K562 (cell line): ENCODE measurements at regions not wholly inside any gene's neighbourhood (a gene's known extent, or its start where the extent isn't known, plus 50 kb on each side); places are given as distances from the start of the nearest gene placed in this dataset.

Experiments used
- ATAC-seq: fragments of 200-7000 bp; cut with Tn5 transposase; 3 replicates; pipeline ENCODE4 v1.9.1; 2020; ENCODE audit warnings: moderate library complexity
- BruUV-seq: library from RNA; stranded (reverse); fragments of 400-500 nt; replicated peaks from 2 replicates; lab custom pipeline; 2021; lab: Mats Ljungman, UMichigan
- CTCF ChIA-PET: fragments of 300-600 bp; formaldehyde crosslinking; extraction: SDS; loops from one replicate; lab custom pipeline; 2021; ENCODE audit warnings: low intra/inter-chr PET ratio; lab: Yijun Ruan, JAX
- POLR2A ChIA-PET: fragments of 300-600, 350-650 bp; sonication (Branson Sonifier 250); formaldehyde crosslinking; extraction: SDS; loops from one replicate; lab custom pipeline; 2021; ENCODE audit warnings: antibody characterized with exemption, inconsistent platforms; lab: Yijun Ruan, JAX
- DNase-seq, 4 experiments: peaks; one replicate each; pipeline versions ENCODE4 v3.0.0 to v3.0.0-alpha.2; 2011 to 2018; ENCODE audit warnings: low spot score in 3 of 4, mixed read lengths in 3 of 4; ENCODE audit errors: extremely low read depth in 1 of 4
- FAIRE-seq: peaks from 2 replicates; lab custom pipeline; 2011; peaks lifted over from hg19 to GRCh38; lab: Jason Lieb, UNC
- H2AFZ ChIP-seq: 2 replicates; pipeline ENCODE4 v1.6.0; 2011; ENCODE audit warnings: low read depth, low read length, control low read depth, inconsistent platforms
- H3K27ac ChIP-seq: fragments of 200-600 bp; 3 replicates; pipeline ENCODE4 v1.8.0; 2011; ENCODE audit warnings: low read depth, mild to moderate bottlenecking, control low read depth, inconsistent platforms, low read length, moderate library complexity, mixed read lengths; ENCODE audit errors: extremely low read depth
- H3K27me3 ChIP-seq, 2 experiments: fragments of 300-600 bp in 1 of 2; 2 replicates in 1 of 2; 3 replicates in 1 of 2; pipeline versions ENCODE4 v1.6.0 to v1.8.0; 2011; ENCODE audit warnings: inconsistent platforms in 2 of 2, low read length in 2 of 2, mild to moderate bottlenecking in 1 of 2, mixed read lengths in 1 of 2, moderate library complexity in 1 of 2; ENCODE audit not compliant: control insufficient read depth in 2 of 2, insufficient read depth in 2 of 2
- H3K36me3 ChIP-seq: fragments of 300-600 bp; 3 replicates; pipeline ENCODE4 v1.8.0; 2011; ENCODE audit warnings: mild to moderate bottlenecking, low read length, inconsistent platforms; ENCODE audit not compliant: control insufficient read depth, insufficient read depth
- H3K4me1 ChIP-seq, 2 experiments: fragments of 200-600 bp in 1 of 2; replicated peaks in 1 of 2; 2 replicates in 1 of 2; 3 replicates in 1 of 2; pipeline versions ENCODE4 v1.5.1 to v1.8.0; 2011; ENCODE audit warnings: inconsistent platforms in 2 of 2, low read length in 2 of 2, mild to moderate bottlenecking in 1 of 2, mixed read lengths in 1 of 2, moderate library complexity in 1 of 2; ENCODE audit not compliant: control insufficient read depth in 2 of 2, insufficient read depth in 2 of 2
- H3K4me2 ChIP-seq: 2 replicates; pipeline ENCODE4 v1.6.1; 2011; ENCODE audit warnings: low read length, control low read depth, inconsistent platforms, mixed read lengths; ENCODE audit not compliant: insufficient read depth
- H3K4me3 ChIP-seq: fragments of 200-600 bp; sonication (generic), shearing (Covaris generic); 2 replicates; pipeline ENCODE4 v1.5.1; 2016; ENCODE audit warnings: control low read depth, inconsistent platforms
- H3K79me2 ChIP-seq: fragments of 200-600 bp; 3 replicates; pipeline ENCODE4 v1.8.0; 2011; ENCODE audit warnings: low read length, inconsistent platforms; ENCODE audit not compliant: control insufficient read depth, insufficient read depth
- H3K9ac ChIP-seq, 2 experiments: 2 replicates each; pipeline versions ENCODE4 v1.6.0 to v1.6.1; 2011; ENCODE audit warnings: low read depth in 2 of 2, low read length in 2 of 2, control low read depth in 1 of 2, inconsistent platforms in 1 of 2, mild to moderate bottlenecking in 1 of 2, mixed read lengths in 1 of 2; ENCODE audit not compliant: insufficient read depth in 1 of 2
- H3K9me1 ChIP-seq: one replicate; pipeline ENCODE4 v1.6.0; 2011; ENCODE audit warnings: inconsistent platforms, mild to moderate bottlenecking, low read length, moderate library complexity; ENCODE audit not compliant: control insufficient read depth, insufficient read depth
- H3K9me3 ChIP-seq: replicated peaks from 2 replicates; pipeline ENCODE4 v1.5.1; 2011; ENCODE audit warnings: low read depth, low read length, inconsistent platforms; ENCODE audit not compliant: control insufficient read depth, insufficient read depth
- H4K20me1 ChIP-seq: replicated peaks from 2 replicates; pipeline ENCODE4 v1.6.1; 2011; ENCODE audit warnings: low read length, inconsistent platforms, mixed read lengths; ENCODE audit not compliant: control insufficient read depth, insufficient read depth
- CHD4 ChIP-seq: fragments of 200-600 bp; sonication (generic); IDR thresholded peaks from 3 replicates; pipeline ENCODE4 v1.6.1; 2012; ENCODE audit warnings: low read depth, mild to moderate bottlenecking, mixed read lengths, low read length, inconsistent platforms; ENCODE audit not compliant: insufficient read depth, insufficient replicate concordance, poor library complexity, severe bottlenecking
- EHMT2 ChIP-seq: fragments of 450-650 bp; IDR thresholded peaks from 2 replicates; pipeline ENCODE4 v1.6.1; 2018; ENCODE audit warnings: antibody characterized with exemption
- FOXP1 ChIP-seq: sonication (generic); formaldehyde crosslinking; IDR thresholded peaks from 2 replicates; pipeline ENCODE4 v1.8.0; 2022; ENCODE audit warnings: mild to moderate bottlenecking, missing genetic modification reagents
- GTF2F1 ChIP-seq: IDR thresholded peaks from 2 replicates; pipeline ENCODE4 v1.6.1; 2011; ENCODE audit warnings: low read depth, low read length, improper control_type of control experiment
- HNRNPH1 ChIP-seq: fragments of 200-400 bp; formaldehyde crosslinking; optimal IDR thresholded peaks from 2 replicates; pipeline ENCODE3; 2017; ENCODE audit warnings: low read depth, mild to moderate bottlenecking, low read length, moderate library complexity
- NFIX ChIP-seq: fragments of 250-450 bp; sonication (Bioruptor Pico); IDR thresholded peaks from 2 replicates; pipeline ENCODE4 v1.4.0; 2020; ENCODE audit warnings: low read depth, mild to moderate bottlenecking, moderate library complexity
- POU5F1 ChIP-seq: fragments of 150-350 bp; IDR thresholded peaks from 2 replicates; pipeline ENCODE4 v1.6.1; 2014; ENCODE audit warnings: borderline replicate concordance, low read length, low read depth, mild to moderate bottlenecking; ENCODE audit not compliant: partially characterized antibody
- PYGO2 ChIP-seq: fragments of 450-650 bp; IDR thresholded peaks from 2 replicates; pipeline ENCODE4 v1.6.1; 2016; ENCODE audit warnings: mild to moderate bottlenecking, missing genetic modification characterization, moderate library complexity, missing compliant biosample characterization
- RCOR1 ChIP-seq, 2 experiments: IDR thresholded peaks; 2 replicates each; pipeline ENCODE4 v1.6.1; 2012; ENCODE audit warnings: low read depth in 2 of 2, low read length in 2 of 2, borderline replicate concordance in 1 of 2, improper control_type of control experiment in 1 of 2
- RFX5 ChIP-seq: IDR thresholded peaks from 2 replicates; pipeline ENCODE4 v1.6.1; 2011; ENCODE audit warnings: low read depth, mild to moderate bottlenecking, improper control_type of control experiment, low read length
- SIN3A ChIP-seq, 2 experiments: fragments of 150-350 bp in 1 of 2; IDR thresholded peaks; 2 replicates each; pipeline ENCODE4 v1.6.1; 2011 to 2016; ENCODE audit warnings: borderline replicate concordance in 2 of 2, low read depth in 2 of 2, low read length in 2 of 2, mild to moderate bottlenecking in 2 of 2, moderate library complexity in 2 of 2; ENCODE audit not compliant: control insufficient read depth in 1 of 2
- SRSF9 ChIP-seq: fragments of 200-400 bp; formaldehyde crosslinking; IDR thresholded peaks from 2 replicates; pipeline ENCODE4 v1.6.1; 2017; ENCODE audit warnings: low read depth, low read length, borderline replicate concordance
- ZEB2 ChIP-seq: fragments of 450-650 bp; IDR thresholded peaks from 2 replicates; pipeline ENCODE4 v1.6.1; 2016
- ZNF764 ChIP-seq: fragments of 250-450 bp; sonication (Bioruptor Pico); IDR thresholded peaks from 2 replicates; pipeline ENCODE4 v1.4.0; 2020; ENCODE audit warnings: low read depth, mild to moderate bottlenecking, moderate library complexity
- WGBS: fragments of 100-300 bp; shearing (Covaris generic); methylation state at CpG from one replicate; pipeline ENCODE4 v1.1.6; 2016; ENCODE audit warnings: low coverage, mixed read lengths; ENCODE audit not compliant: insufficient coverage; ENCODE audit errors: missing lambda C conversion rate; 5-methylcytosine and 5-hydroxymethylcytosine counted together
- in situ Hi-C: fragments of 300-500 bp; cut with MboI; formaldehyde crosslinking; loops from 4 replicates; pipeline ENCODE4 v1.15.0; 2018; ENCODE audit warnings: inconsistent platforms, mixed read lengths
- intact Hi-C: fragments of 100-400 bp; cut with micrococcal nuclease; formaldehyde crosslinking; loops from 2 replicates; pipeline ENCODE4 v1.14.2; 2022
- TF ChIP-seq, protein P1 (sequence below): fragments of 250-450 bp; sonication (Bioruptor Pico); IDR thresholded peaks from 2 replicates; pipeline ENCODE4 v1.5.0; 2022; ENCODE audit warnings: mild to moderate bottlenecking
- TF ChIP-seq, protein P2 (sequence below), 2 experiments: fragments of 450-650 bp in 1 of 2; IDR thresholded peaks; 2 replicates each; pipeline ENCODE4 v1.6.1; 2011 to 2017; ENCODE audit warnings: low read depth in 2 of 2, antibody characterized with exemption in 1 of 2, borderline replicate concordance in 1 of 2, low read length in 1 of 2, mild to moderate bottlenecking in 1 of 2, mixed read lengths in 1 of 2; ENCODE audit not compliant: control insufficient read depth in 1 of 2

DNA sequence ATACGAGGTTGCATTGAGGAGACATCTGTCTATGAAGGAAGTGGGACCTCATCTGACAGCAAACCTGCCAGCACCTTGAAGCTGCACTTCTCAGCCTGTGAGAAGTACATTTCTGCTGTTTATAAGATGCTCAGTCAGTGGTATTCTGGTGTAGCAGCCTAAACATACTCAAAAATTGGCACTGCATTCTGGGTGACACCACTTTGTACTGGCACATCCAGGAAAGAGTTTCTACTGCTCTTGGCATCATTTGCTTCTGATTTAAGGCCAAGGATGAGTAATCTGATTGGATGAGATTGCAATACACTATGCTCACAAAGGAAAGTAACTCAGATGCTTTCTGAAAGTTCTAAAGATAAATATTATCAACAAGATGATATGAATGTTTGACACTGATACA, 275.4 kb upstream of the TFAP2D start:
- no TSS peak for BruUV-seq
- in situ Hi-C loops, result no loop called here
- Histone ChIP-seq H3K4me1 (no peaks in the 10 kb centered on the region), H3K36me3 (no peaks in the 10 kb centered on the region), H4K20me1 (no peaks in the 10 kb centered on the region), H3K9me1 (no peaks in the 10 kb centered on the region), H3K9ac (no peak overlapping the region), H3K9me3 (no peaks in the 10 kb centered on the region; the same call in 1 of the 2 replicates), H3K79me2 (no peaks in the 10 kb centered on the region)
- 0% methylated on average over 1 of the region's 1 CpG for WGBS
- POLR2A ChIA-PET, result no interaction called here
- no peak for DNase-seq
- no peak for TF ChIP-seq SIN3A (IDR thresholded peaks at IDR 0.05; ENCODE audit: borderline replicate concordance in 2 of 2, control insufficient read depth in 1 of 2, low read depth in 2 of 2, low read length in 2 of 2)
- TF ChIP-seq GTF2F1, result no peak
- no peak for TF ChIP-seq CHD4
- no peak for TF ChIP-seq EHMT2
- TF ChIP-seq, protein P1, sequence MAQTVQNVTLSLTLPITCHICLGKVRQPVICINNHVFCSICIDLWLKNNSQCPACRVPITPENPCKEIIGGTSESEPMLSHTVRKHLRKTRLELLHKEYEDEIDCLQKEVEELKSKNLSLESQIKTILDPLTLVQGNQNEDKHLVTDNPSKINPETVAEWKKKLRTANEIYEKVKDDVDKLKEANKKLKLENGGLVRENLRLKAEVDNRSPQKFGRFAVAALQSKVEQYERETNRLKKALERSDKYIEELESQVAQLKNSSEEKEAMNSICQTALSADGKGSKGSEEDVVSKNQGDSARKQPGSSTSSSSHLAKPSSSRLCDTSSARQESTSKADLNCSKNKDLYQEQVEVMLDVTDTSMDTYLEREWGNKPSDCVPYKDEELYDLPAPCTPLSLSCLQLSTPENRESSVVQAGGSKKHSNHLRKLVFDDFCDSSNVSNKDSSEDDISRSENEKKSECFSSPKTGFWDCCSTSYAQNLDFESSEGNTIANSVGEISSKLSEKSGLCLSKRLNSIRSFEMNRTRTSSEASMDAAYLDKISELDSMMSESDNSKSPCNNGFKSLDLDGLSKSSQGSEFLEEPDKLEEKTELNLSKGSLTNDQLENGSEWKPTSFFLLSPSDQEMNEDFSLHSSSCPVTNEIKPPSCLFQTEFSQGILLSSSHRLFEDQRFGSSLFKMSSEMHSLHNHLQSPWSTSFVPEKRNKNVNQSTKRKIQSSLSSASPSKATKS (CRISPR knock-in tag), result no peak
- TF ChIP-seq, protein P2, sequence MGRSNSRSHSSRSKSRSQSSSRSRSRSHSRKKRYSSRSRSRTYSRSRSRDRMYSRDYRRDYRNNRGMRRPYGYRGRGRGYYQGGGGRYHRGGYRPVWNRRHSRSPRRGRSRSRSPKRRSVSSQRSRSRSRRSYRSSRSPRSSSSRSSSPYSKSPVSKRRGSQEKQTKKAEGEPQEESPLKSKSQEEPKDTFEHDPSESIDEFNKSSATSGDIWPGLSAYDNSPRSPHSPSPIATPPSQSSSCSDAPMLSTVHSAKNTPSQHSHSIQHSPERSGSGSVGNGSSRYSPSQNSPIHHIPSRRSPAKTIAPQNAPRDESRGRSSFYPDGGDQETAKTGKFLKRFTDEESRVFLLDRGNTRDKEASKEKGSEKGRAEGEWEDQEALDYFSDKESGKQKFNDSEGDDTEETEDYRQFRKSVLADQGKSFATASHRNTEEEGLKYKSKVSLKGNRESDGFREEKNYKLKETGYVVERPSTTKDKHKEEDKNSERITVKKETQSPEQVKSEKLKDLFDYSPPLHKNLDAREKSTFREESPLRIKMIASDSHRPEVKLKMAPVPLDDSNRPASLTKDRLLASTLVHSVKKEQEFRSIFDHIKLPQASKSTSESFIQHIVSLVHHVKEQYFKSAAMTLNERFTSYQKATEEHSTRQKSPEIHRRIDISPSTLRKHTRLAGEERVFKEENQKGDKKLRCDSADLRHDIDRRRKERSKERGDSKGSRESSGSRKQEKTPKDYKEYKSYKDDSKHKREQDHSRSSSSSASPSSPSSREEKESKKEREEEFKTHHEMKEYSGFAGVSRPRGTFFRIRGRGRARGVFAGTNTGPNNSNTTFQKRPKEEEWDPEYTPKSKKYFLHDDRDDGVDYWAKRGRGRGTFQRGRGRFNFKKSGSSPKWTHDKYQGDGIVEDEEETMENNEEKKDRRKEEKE (IDR thresholded peaks at IDR 0.05; ENCODE audit: borderline replicate concordance in 1 of 2, control insufficient read depth in 1 of 2, low read depth in 2 of 2, low read length in 1 of 2), result no peak
- no peak for TF ChIP-seq ZNF764 (CRISPR knock-in tag)
- TF ChIP-seq PYGO2 (tag), result no peak
- TF ChIP-seq SRSF9, result no peak
- TF ChIP-seq RFX5, result no peak
- TF ChIP-seq HNRNPH1, result no peak
- TF ChIP-seq FOXP1, result no peak
- TF ChIP-seq NFIX (CRISPR knock-in tag), result no peak
- TF ChIP-seq RCOR1 (IDR thresholded peaks at IDR 0.05; ENCODE audit: borderline replicate concordance in 1 of 2, low read depth in 2 of 2, low read length in 2 of 2), result no peak
- no peak for TF ChIP-seq POU5F1
- TF ChIP-seq ZEB2, result no peak
- TF ChIP-seq, all 486 proteins: peak for 0
- ATAC-seq (no peak), FAIRE-seq (no peak)
- no peak overlapping the region for H3K4me3 ChIP-seq
- H3K4me2 ChIP-seq, result no peak overlapping the region
- no peak overlapping the region for H3K27ac ChIP-seq
- no peak overlapping the region for H2AFZ ChIP-seq
- intact Hi-C loops, result no loop called here
- no peaks in the 10 kb centered on the region for H3K27me3 ChIP-seq
- CTCF ChIA-PET, result no interaction called here
